ENCODE measurements at regions not wholly inside any gene's neighbourhood (a gene's known extent, or its start where the extent isn't known, plus 50 kb on each side); places are given as distances from the start of the nearest gene placed in this dataset.

- TF ChIP-seq, protein P1, sequence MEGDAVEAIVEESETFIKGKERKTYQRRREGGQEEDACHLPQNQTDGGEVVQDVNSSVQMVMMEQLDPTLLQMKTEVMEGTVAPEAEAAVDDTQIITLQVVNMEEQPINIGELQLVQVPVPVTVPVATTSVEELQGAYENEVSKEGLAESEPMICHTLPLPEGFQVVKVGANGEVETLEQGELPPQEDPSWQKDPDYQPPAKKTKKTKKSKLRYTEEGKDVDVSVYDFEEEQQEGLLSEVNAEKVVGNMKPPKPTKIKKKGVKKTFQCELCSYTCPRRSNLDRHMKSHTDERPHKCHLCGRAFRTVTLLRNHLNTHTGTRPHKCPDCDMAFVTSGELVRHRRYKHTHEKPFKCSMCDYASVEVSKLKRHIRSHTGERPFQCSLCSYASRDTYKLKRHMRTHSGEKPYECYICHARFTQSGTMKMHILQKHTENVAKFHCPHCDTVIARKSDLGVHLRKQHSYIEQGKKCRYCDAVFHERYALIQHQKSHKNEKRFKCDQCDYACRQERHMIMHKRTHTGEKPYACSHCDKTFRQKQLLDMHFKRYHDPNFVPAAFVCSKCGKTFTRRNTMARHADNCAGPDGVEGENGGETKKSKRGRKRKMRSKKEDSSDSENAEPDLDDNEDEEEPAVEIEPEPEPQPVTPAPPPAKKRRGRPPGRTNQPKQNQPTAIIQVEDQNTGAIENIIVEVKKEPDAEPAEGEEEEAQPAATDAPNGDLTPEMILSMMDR (IDR thresholded peaks at IDR 0.05; ENCODE audit: extremely low read depth in 1 of 2, insufficient read depth in 1 of 2, low read depth in 1 of 2, low read length in 2 of 2), result no peak
- no peak for TF ChIP-seq EZH2 (IDR thresholded peaks at IDR 0.05; ENCODE audit: borderline replicate concordance, low read depth, low read length, severe bottlenecking)
- no peak for TF ChIP-seq GATA2 (IDR thresholded peaks at IDR 0.05; ENCODE audit: insufficient read depth, insufficient read length, low read depth, low read length)
- no peak for TF ChIP-seq MAX (IDR thresholded peaks at IDR 0.05; ENCODE audit: insufficient read depth, insufficient read length)
- TF ChIP-seq POLR2A (IDR thresholded peaks at IDR 0.05; ENCODE audit: low read depth, low read length), result no peak
- no peak for TF ChIP-seq POLR2AphosphoS5 (IDR thresholded peaks at IDR 0.05; ENCODE audit: insufficient read depth, low read depth, low read length)
- no peak for TF ChIP-seq JUN (IDR thresholded peaks at IDR 0.05; ENCODE audit: borderline replicate concordance, insufficient read depth, insufficient read length, low read depth)
- no peak for TF ChIP-seq FOS (IDR thresholded peaks at IDR 0.05; ENCODE audit: borderline replicate concordance, insufficient read depth, low read length)
These were observed 270.4 kb upstream of the TMEFF2 start for GRCh38 chr2:192465141-192465540.

All from endothelial cell of umbilical vein (primary cell).